CD4-positive, alpha-beta T cell treated with Interleukin-12 subunit alpha and Interleukin-12 subunit beta, for 1 hour (primary cell): ENCODE measurements at regions not wholly inside any gene's neighbourhood (a gene's known extent, or its start where the extent isn't known, plus 50 kb on each side); places are given as distances from the start of the nearest gene placed in this dataset.
A peak's percentile ranks its signal among the peaks of the same experiment; 100 is the strongest.
"Not testable (repeated sequence)": the region's sequence is repeated elsewhere in the genome, so short reads cannot be mapped to it uniquely, and the experiment has no call there.

Experiments
- DNase-seq: peaks from one replicate; pipeline ENCODE4 v3.0.0-alpha.2; 2020

- no peak for DNase-seq
These were observed 239.9 kb upstream of the TRPM3 start for GRCh38 chr9:71361357-71361756.

GRCh38 chr9:71357346-71357745 lies 235.9 kb upstream of the TRPM3 start:
- no peak for DNase-seq

GRCh38 chr9:71355884-71356283 lies 234.5 kb upstream of the TRPM3 start:
- DNase-seq, result no peak

- no peak for DNase-seq
These were observed 232.3 kb upstream of the TRPM3 start for GRCh38 chr9:71353720-71354119.

GRCh38 chr9:71352837-71353236 lies 231.4 kb upstream of the TRPM3 start:
- no peak for DNase-seq

- no peak for DNase-seq
These were observed 227.8 kb upstream of the TRPM3 start for GRCh38 chr9:71349218-71349617.

GRCh38 chr9:71333321-71333720 lies 211.9 kb upstream of the TRPM3 start:
- no peak for DNase-seq

GRCh38 chr9:71331603-71332002 lies 210.2 kb upstream of the TRPM3 start:
- no peak for DNase-seq

- DNase-seq, result no peak
These were observed 208.5 kb upstream of the TRPM3 start for GRCh38 chr9:71329873-71330272.

- DNase-seq, result no peak
These were observed 204.9 kb upstream of the TRPM3 start for GRCh38 chr9:71326360-71326759.

GRCh38 chr9:71323357-71323756 lies 201.9 kb upstream of the TRPM3 start:
- DNase-seq, result no peak

GRCh38 chr9:71322311-71322710 lies 200.9 kb upstream of the TRPM3 start:
- no peak for DNase-seq

- DNase-seq, result no peak
These were observed 187.0 kb upstream of the TRPM3 start for GRCh38 chr9:71308454-71308853.

GRCh38 chr9:71306134-71306533 lies 184.7 kb upstream of the TRPM3 start:
- no peak for DNase-seq

- no peak for DNase-seq
These were observed 181.9 kb upstream of the TRPM3 start for GRCh38 chr9:71303351-71303750.

- no peak for DNase-seq
These were observed 181.4 kb upstream of the TRPM3 start for GRCh38 chr9:71302776-71303175.

GRCh38 chr9:71295928-71296327 lies 174.5 kb upstream of the TRPM3 start:
- DNase-seq, result no peak

GRCh38 chr9:71286146-71286545 lies 164.7 kb upstream of the TRPM3 start:
- no peak for DNase-seq

- DNase-seq, result peak; percentile 49
These were observed 163.8 kb upstream of the TRPM3 start for GRCh38 chr9:71285191-71285656.

GRCh38 chr9:71282116-71282515 lies 160.7 kb upstream of the TRPM3 start:
- DNase-seq, result not testable (repeated sequence)

- DNase-seq, result no peak
These were observed 157.8 kb upstream of the TRPM3 start for GRCh38 chr9:71279151-71279739.

GRCh38 chr9:71273613-71274012 lies 152.2 kb upstream of the TRPM3 start:
- DNase-seq, result no peak

- no peak for DNase-seq
These were observed 150.2 kb upstream of the TRPM3 start for GRCh38 chr9:71271602-71272001.

GRCh38 chr9:71270554-71270953 lies 149.1 kb upstream of the TRPM3 start:
- DNase-seq, result no peak

- DNase-seq, result no peak
These were observed 148.4 kb upstream of the TRPM3 start for GRCh38 chr9:71269859-71270258.
